ENCODE measurements at regions not wholly inside any gene's neighbourhood (a gene's known extent, or its start where the extent isn't known, plus 50 kb on each side); places are given as distances from the start of the nearest gene placed in this dataset.

GRCh38 chr10:4456776-4457175, 369.2 kb upstream of the AKR1E2 start:
- DNase-seq (no peak), ATAC-seq (no peak)
- ChIA-PET CTCF (no interaction called here), POLR2A (no interaction called here)
- Mint-ChIP-seq H3K27ac (no peak overlapping the region), H3K4me1 (ENCODE audit: low read depth) (no peaks in the 10 kb centered on the region), H3K9me3 (no peaks in the 10 kb centered on the region), H3K4me3 (no peak overlapping the region), H3K27me3 (peaks cover 8% of the 10 kb centered on the region), H3K36me3 (ENCODE audit: low read depth) (no peaks in the 10 kb centered on the region)
- intact Hi-C loops (cut with micrococcal nuclease): no loop called here
- TF ChIP-seq CTCF (IDR thresholded peaks at IDR 0.05): no peak

GRCh38 chr10:4456279-4456678, 369.7 kb upstream of the AKR1E2 start:
- Mint-ChIP-seq H3K36me3 (ENCODE audit: low read depth) (no peaks in the 10 kb centered on the region), H3K4me1 (ENCODE audit: low read depth) (no peaks in the 10 kb centered on the region), H3K27me3 (peaks cover 8% of the 10 kb centered on the region), H3K9me3 (no peaks in the 10 kb centered on the region), H3K4me3 (no peak overlapping the region), H3K27ac (no peak overlapping the region)
- POLR2A ChIA-PET: no interaction called here
- intact Hi-C loops (cut with micrococcal nuclease): no loop called here
- CTCF ChIA-PET: no interaction called here
- no peak for ATAC-seq
- no peak for TF ChIP-seq CTCF (IDR thresholded peaks at IDR 0.05)
- no peak for DNase-seq

- no peak overlapping the region for H3K27ac Mint-ChIP-seq
- CTCF ChIA-PET: no interaction called here
- TF ChIP-seq CTCF (IDR thresholded peaks at IDR 0.05): no peak
- H3K27me3 Mint-ChIP-seq: peaks cover 11% of the 10 kb centered on the region
- POLR2A ChIA-PET: no interaction called here
- intact Hi-C loops (cut with micrococcal nuclease): no loop called here
- no peak for DNase-seq
- no peak overlapping the region for H3K4me3 Mint-ChIP-seq
- no peak for ATAC-seq
- no peaks in the 10 kb centered on the region for H3K36me3 Mint-ChIP-seq (ENCODE audit: low read depth)
- no peaks in the 10 kb centered on the region for H3K9me3 Mint-ChIP-seq
- H3K4me1 Mint-ChIP-seq (ENCODE audit: low read depth): peaks cover 8% of the 10 kb centered on the region
Observed at GRCh38 chr10:4453950-4454349, 372.1 kb upstream of the AKR1E2 start.

- Mint-ChIP-seq H3K27ac (no peak overlapping the region), H3K36me3 (ENCODE audit: low read depth) (no peaks in the 10 kb centered on the region), H3K9me3 (no peaks in the 10 kb centered on the region), H3K4me3 (no peak overlapping the region), H3K4me1 (ENCODE audit: low read depth) (peaks cover 8% of the 10 kb centered on the region), H3K27me3 (peaks cover 11% of the 10 kb centered on the region)
- no peak for TF ChIP-seq CTCF (IDR thresholded peaks at IDR 0.05)
- ATAC-seq (no peak), DNase-seq (no peak)
- ChIA-PET CTCF (interaction anchor here (1.1 kb wide), 1 partner anchor 15 kb away, joined by 3 read pairs; no protein-coding TSS in a partner anchor), POLR2A (no interaction called here)
- intact Hi-C loops (cut with micrococcal nuclease): no loop called here
Observed at GRCh38 chr10:4453276-4453675, 372.7 kb upstream of the AKR1E2 start.

- H3K36me3 Mint-ChIP-seq (ENCODE audit: low read depth): no peaks in the 10 kb centered on the region
- H3K27me3 Mint-ChIP-seq: peaks cover 14% of the 10 kb centered on the region
- POLR2A ChIA-PET: no interaction called here
- CTCF ChIA-PET: no interaction called here
- no peak overlapping the region for H3K27ac Mint-ChIP-seq
- DNase-seq (no peak), ATAC-seq (no peak)
- peaks cover 8% of the 10 kb centered on the region for H3K4me1 Mint-ChIP-seq (ENCODE audit: low read depth)
- no peaks in the 10 kb centered on the region for H3K9me3 Mint-ChIP-seq
- no peak for TF ChIP-seq CTCF (IDR thresholded peaks at IDR 0.05)
- no peak overlapping the region for H3K4me3 Mint-ChIP-seq
- intact Hi-C loops (cut with micrococcal nuclease): no loop called here
Observed at GRCh38 chr10:4450981-4451908, 374.8 kb upstream of the AKR1E2 start.
